ENCODE measurements at regions not wholly inside any gene's neighbourhood (a gene's known extent, or its start where the extent isn't known, plus 50 kb on each side); places are given as distances from the start of the nearest gene placed in this dataset.

DNA sequence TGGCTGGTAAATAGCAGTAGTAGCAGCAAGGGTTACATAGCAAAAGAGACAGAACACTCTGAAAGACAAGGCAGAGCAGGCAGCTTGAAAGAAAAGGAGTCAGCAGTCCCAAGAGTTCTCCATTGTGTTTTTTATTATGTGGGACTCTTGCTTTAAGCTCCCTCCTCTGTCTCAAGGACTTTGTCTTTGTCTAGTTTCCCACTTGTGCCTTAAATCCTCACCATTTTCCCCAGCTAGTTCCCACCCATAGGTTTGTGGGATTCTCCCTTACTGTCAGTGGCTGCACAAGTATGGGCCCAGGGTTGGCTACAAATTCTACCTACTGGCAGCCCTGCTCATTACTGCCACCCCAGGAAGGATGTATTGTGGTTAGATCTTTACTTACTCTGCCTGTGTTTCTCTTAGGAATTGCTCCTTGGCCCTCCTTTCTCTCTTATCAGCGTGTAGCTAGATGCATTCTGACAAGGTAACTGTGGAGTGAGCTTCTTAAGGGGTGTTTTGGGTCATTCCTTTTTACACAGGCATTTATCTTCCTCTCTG lies 413.4 kb upstream of the PCDH9 start:
- H3K36me3 ChIP-seq (ENCODE audit: low read depth, missing control alignments) = no peaks in the 10 kb centered on the region
- intact Hi-C loops (cut with DNase I; ENCODE audit: low total_unique reads) = no loop called here
- no peak for TF ChIP-seq POLR2A (IDR thresholded peaks at IDR 0.05)
- TF ChIP-seq, protein P1, sequence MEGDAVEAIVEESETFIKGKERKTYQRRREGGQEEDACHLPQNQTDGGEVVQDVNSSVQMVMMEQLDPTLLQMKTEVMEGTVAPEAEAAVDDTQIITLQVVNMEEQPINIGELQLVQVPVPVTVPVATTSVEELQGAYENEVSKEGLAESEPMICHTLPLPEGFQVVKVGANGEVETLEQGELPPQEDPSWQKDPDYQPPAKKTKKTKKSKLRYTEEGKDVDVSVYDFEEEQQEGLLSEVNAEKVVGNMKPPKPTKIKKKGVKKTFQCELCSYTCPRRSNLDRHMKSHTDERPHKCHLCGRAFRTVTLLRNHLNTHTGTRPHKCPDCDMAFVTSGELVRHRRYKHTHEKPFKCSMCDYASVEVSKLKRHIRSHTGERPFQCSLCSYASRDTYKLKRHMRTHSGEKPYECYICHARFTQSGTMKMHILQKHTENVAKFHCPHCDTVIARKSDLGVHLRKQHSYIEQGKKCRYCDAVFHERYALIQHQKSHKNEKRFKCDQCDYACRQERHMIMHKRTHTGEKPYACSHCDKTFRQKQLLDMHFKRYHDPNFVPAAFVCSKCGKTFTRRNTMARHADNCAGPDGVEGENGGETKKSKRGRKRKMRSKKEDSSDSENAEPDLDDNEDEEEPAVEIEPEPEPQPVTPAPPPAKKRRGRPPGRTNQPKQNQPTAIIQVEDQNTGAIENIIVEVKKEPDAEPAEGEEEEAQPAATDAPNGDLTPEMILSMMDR (IDR thresholded peaks at IDR 0.05) = no peak
- no peaks in the 10 kb centered on the region for H3K9me3 ChIP-seq
- H3K27me3 ChIP-seq = no peaks in the 10 kb centered on the region
- H3K4me3 ChIP-seq = no peak overlapping the region
- H3K4me1 ChIP-seq = no peaks in the 10 kb centered on the region
- 53 to 54% methylated on average over 1 of the region's 1 CpG for WGBS, 2 donors
- DNase-seq = no peak
- no peak overlapping the region for H3K27ac ChIP-seq

GRCh38 chr13:67642657-67643056 lies 412.5 kb upstream of the PCDH9 start:
- no peak overlapping the region for H3K4me3 ChIP-seq
- intact Hi-C loops (cut with DNase I; ENCODE audit: low total_unique reads) = no loop called here
- no peaks in the 10 kb centered on the region for H3K9me3 ChIP-seq
- no peak for DNase-seq
- H3K36me3 ChIP-seq (ENCODE audit: low read depth, missing control alignments) = no peaks in the 10 kb centered on the region
- TF ChIP-seq POLR2A (IDR thresholded peaks at IDR 0.05) = no peak
- TF ChIP-seq, protein P1 (IDR thresholded peaks at IDR 0.05) = no peak
- no peaks in the 10 kb centered on the region for H3K4me1 ChIP-seq
- no peaks in the 10 kb centered on the region for H3K27me3 ChIP-seq
- no peak overlapping the region for H3K27ac ChIP-seq

DNA sequence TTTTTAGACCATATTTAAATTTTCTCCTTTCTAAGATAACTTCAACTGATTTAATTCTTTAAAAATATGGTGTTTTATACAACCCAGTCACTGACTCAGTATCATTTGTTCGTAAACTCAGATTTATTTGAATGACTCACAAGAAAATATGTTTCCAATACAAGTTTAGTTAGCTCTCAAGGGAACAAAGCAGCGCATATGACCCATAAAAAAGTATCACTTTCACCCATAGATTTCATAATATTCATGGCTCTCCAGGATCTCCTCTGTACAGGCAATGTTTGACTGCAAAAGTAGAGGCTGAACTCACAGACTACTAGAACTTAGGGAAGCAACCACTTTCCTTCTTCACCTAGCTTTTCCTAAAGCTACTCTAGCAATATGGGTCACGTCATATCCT lies 405.6 kb upstream of the PCDH9 start:
- no peak for DNase-seq
- H3K4me1 ChIP-seq = no peaks in the 10 kb centered on the region
- no peaks in the 10 kb centered on the region for H3K36me3 ChIP-seq (ENCODE audit: low read depth, missing control alignments)
- no peaks in the 10 kb centered on the region for H3K9me3 ChIP-seq
- no peak for TF ChIP-seq POLR2A (IDR thresholded peaks at IDR 0.05)
- TF ChIP-seq, protein P1 (IDR thresholded peaks at IDR 0.05) = no peak
- no peaks in the 10 kb centered on the region for H3K27me3 ChIP-seq
- no peak overlapping the region for H3K4me3 ChIP-seq
- intact Hi-C loops (cut with DNase I; ENCODE audit: low total_unique reads) = no loop called here
- 88 to 91% methylated on average over 3 of the region's 3 CpGs for WGBS, 2 donors
- H3K27ac ChIP-seq = no peak overlapping the region

DNA sequence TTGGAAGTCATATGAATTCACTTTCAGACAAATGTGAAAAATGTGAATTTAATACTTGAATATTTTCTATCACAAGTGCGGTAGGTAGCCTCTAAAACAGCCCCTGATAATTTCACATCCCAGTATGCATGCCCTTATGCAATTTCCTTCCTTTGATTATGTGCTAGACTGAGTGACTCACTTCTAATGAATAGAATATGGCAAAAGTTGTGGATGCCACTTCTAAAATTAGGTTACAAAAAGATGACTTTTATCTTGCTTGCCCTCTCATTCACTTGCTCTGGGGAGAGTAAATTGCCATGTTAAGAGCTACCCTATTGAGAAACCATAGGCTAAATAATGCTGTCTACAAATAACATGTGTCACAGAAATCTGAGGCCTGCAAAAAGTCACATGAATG lies 402.5 kb upstream of the PCDH9 start:
- H3K36me3 ChIP-seq (ENCODE audit: low read depth, missing control alignments) = no peaks in the 10 kb centered on the region
- no peak overlapping the region for H3K27ac ChIP-seq
- WGBS, 2 donors = 82 to 92% methylated on average over 1 of the region's 1 CpG
- H3K4me3 ChIP-seq = no peak overlapping the region
- H3K9me3 ChIP-seq = no peaks in the 10 kb centered on the region
- no peak for TF ChIP-seq POLR2A (IDR thresholded peaks at IDR 0.05)
- TF ChIP-seq, protein P1 (IDR thresholded peaks at IDR 0.05) = no peak
- intact Hi-C loops (cut with DNase I; ENCODE audit: low total_unique reads) = no loop called here
- H3K4me1 ChIP-seq = no peaks in the 10 kb centered on the region
- no peaks in the 10 kb centered on the region for H3K27me3 ChIP-seq
- DNase-seq = no peak

DNA sequence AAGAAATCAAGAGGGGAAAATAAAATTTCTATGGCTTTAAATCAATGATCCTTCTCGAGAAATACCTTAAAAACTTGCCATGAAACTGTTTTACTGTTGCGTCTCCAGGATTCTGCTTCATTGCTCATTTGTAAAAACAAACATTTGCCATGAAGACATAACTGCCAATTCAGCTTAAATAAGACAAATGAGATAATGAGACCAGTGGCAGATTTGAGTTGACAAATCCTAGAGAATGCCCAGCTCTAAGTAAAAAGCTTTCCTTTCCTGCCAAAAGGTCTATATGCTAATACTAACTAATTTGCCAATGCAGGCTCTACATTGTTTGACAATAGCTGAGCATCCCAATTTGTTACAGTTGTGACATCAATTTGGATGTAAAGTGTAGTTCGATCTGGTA lies 400.5 kb upstream of the PCDH9 start:
- Histone ChIP-seq H3K4me1 (no peaks in the 10 kb centered on the region), H3K27me3 (no peaks in the 10 kb centered on the region), H3K9me3 (no peaks in the 10 kb centered on the region), H3K27ac (no peak overlapping the region), H3K36me3 (ENCODE audit: low read depth, missing control alignments) (no peaks in the 10 kb centered on the region), H3K4me3 (no peak overlapping the region)
- intact Hi-C loops (cut with DNase I; ENCODE audit: low total_unique reads) = no loop called here
- WGBS, 2 donors = 84 to 90% methylated on average over 3 of the region's 3 CpGs
- TF ChIP-seq POLR2A (IDR thresholded peaks at IDR 0.05) = no peak
- TF ChIP-seq, protein P1 (IDR thresholded peaks at IDR 0.05) = no peak
- no peak for DNase-seq
